ENCODE measurements at regions not wholly inside any gene's neighbourhood (a gene's known extent, or its start where the extent isn't known, plus 50 kb on each side); places are given as distances from the start of the nearest gene placed in this dataset.

DNA sequence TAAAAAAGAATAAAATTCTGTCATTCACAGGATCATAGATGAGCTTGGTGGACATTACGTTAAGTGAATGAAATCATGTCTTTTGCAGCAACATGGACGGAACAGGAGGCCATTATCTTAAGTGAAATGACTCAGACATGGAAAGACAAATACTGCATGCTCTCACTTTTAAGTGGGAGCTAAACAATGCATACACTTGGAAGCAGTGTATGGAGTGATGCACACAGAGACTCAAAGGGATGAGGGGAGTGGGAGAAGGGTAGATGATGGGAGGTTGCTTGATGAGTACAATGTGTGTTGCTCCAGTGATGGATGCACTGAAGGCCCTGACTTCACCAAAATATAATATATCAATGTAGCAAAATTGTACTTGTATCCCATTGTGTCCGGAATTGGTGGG is 293.4 kb downstream of the CD109 start (continued):
- TF ChIP-seq, protein P1, sequence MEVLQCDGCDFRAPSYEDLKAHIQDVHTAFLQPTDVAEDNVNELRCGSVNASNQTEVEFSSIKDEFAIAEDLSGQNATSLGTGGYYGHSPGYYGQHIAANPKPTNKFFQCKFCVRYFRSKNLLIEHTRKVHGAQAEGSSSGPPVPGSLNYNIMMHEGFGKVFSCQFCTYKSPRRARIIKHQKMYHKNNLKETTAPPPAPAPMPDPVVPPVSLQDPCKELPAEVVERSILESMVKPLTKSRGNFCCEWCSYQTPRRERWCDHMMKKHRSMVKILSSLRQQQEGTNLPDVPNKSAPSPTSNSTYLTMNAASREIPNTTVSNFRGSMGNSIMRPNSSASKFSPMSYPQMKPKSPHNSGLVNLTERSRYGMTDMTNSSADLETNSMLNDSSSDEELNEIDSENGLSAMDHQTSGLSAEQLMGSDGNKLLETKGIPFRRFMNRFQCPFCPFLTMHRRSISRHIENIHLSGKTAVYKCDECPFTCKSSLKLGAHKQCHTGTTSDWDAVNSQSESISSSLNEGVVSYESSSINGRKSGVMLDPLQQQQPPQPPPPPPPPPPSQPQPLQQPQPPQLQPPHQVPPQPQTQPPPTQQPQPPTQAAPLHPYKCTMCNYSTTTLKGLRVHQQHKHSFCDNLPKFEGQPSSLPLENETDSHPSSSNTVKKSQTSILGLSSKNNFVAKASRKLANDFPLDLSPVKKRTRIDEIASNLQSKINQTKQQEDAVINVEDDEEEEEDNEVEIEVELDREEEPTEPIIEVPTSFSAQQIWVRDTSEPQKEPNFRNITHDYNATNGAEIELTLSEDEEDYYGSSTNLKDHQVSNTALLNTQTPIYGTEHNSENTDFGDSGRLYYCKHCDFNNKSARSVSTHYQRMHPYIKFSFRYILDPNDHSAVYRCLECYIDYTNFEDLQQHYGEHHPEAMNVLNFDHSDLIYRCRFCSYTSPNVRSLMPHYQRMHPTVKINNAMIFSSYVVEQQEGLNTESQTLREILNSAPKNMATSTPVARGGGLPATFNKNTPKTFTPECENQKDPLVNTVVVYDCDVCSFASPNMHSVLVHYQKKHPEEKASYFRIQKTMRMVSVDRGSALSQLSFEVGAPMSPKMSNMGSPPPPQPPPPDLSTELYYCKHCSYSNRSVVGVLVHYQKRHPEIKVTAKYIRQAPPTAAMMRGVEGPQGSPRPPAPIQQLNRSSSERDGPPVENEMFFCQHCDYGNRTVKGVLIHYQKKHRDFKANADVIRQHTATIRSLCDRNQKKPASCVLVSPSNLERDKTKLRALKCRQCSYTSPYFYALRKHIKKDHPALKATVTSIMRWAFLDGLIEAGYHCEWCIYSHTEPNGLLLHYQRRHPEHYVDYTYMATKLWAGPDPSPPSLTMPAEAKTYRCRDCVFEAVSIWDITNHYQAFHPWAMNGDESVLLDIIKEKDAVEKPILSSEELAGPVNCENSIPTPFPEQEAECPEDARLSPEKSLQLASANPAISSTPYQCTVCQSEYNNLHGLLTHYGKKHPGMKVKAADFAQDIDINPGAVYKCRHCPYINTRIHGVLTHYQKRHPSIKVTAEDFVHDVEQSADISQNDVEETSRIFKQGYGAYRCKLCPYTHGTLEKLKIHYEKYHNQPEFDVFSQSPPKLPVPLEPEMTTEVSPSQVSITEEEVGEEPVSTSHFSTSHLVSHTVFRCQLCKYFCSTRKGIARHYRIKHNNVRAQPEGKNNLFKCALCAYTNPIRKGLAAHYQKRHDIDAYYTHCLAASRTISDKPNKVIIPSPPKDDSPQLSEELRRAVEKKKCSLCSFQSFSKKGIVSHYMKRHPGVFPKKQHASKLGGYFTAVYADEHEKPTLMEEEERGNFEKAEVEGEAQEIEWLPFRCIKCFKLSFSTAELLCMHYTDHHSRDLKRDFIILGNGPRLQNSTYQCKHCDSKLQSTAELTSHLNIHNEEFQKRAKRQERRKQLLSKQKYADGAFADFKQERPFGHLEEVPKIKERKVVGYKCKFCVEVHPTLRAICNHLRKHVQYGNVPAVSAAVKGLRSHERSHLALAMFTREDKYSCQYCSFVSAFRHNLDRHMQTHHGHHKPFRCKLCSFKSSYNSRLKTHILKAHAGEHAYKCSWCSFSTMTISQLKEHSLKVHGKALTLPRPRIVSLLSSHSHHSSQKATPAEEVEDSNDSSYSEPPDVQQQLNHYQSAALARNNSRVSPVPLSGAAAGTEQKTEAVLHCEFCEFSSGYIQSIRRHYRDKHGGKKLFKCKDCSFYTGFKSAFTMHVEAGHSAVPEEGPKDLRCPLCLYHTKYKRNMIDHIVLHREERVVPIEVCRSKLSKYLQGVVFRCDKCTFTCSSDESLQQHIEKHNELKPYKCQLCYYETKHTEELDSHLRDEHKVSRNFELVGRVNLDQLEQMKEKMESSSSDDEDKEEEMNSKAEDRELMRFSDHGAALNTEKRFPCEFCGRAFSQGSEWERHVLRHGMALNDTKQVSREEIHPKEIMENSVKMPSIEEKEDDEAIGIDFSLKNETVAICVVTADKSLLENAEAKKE (CRISPR knock-in tag; IDR thresholded peaks at IDR 0.05): no peak
- no peak for TF ChIP-seq POLR2AphosphoS5 (IDR thresholded peaks at IDR 0.05; ENCODE audit: low read depth)

DNA sequence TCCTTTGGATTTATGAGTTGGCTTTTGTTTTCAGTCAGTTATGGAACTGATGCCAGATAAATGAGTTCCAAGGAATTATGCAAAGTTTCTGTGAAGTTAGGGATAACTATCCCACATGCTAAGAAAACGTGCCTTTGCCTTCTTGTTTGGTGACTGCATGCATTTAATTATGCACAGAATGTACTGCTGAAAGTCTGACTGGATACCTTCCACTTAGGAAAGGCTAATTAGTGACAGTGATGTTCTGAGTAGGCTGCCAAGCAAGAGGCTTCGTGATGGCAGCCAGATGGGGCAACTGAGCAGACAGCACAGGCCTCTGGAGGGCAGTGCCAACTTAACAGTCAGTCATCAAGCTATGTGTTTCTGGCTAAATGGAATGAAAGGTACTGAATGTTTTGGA is 289.9 kb downstream of the CD109 start:
- Histone ChIP-seq H3K79me2 (replicated peaks; ENCODE audit: insufficient read depth) (no peaks in the 10 kb centered on the region), H3K9me2 (ENCODE audit: insufficient read depth) (0 out of 2 replicates have a peak, but pooled peaks cover 4% of the 10 kb centered on the region), H3K4me1 (ENCODE audit: insufficient read depth) (no peaks in the 10 kb centered on the region), H4K20me1 (replicated peaks; ENCODE audit: insufficient read depth) (no peaks in the 10 kb centered on the region), H3K4me3 (no peak overlapping the region), H3K27ac (ENCODE audit: low read depth) (no peak overlapping the region), H3F3A (replicated peaks; ENCODE audit: low read depth) (no peaks in the 10 kb centered on the region), H2AFZ (no peak overlapping the region), H3K27me3 (ENCODE audit: insufficient read depth) (no peaks in the 10 kb centered on the region), H3K4me2 (no peak overlapping the region), H3K36me3 (ENCODE audit: insufficient read depth) (no peaks in the 10 kb centered on the region)
- no peak overlapping the region for H3K27ac Mint-ChIP-seq
- no peak overlapping the region for H3K4me3 Mint-ChIP-seq
- TF ChIP-seq, protein P2, sequence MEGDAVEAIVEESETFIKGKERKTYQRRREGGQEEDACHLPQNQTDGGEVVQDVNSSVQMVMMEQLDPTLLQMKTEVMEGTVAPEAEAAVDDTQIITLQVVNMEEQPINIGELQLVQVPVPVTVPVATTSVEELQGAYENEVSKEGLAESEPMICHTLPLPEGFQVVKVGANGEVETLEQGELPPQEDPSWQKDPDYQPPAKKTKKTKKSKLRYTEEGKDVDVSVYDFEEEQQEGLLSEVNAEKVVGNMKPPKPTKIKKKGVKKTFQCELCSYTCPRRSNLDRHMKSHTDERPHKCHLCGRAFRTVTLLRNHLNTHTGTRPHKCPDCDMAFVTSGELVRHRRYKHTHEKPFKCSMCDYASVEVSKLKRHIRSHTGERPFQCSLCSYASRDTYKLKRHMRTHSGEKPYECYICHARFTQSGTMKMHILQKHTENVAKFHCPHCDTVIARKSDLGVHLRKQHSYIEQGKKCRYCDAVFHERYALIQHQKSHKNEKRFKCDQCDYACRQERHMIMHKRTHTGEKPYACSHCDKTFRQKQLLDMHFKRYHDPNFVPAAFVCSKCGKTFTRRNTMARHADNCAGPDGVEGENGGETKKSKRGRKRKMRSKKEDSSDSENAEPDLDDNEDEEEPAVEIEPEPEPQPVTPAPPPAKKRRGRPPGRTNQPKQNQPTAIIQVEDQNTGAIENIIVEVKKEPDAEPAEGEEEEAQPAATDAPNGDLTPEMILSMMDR (conservative IDR thresholded peaks at IDR 0.05; ENCODE audit: low read depth in 2 of 2): peak; percentile 50 to 68
- no peak for TF ChIP-seq EZH2phosphoT487 (IDR thresholded peaks at IDR 0.05; ENCODE audit: unreplicated experiment)
- no peaks in the 10 kb centered on the region for H3K4me1 Mint-ChIP-seq
- H3K27me3 Mint-ChIP-seq (ENCODE audit: insufficient read depth, low read depth, poor library complexity): no peaks in the 10 kb centered on the region
- DNase-seq (ENCODE audit: low spot score): peak; percentile 43
- no peaks in the 10 kb centered on the region for H3K36me3 Mint-ChIP-seq (ENCODE audit: low read depth)
- peak; percentile 50; the same call in 2 of the 3 replicates for ATAC-seq
- H3K9me3 Mint-ChIP-seq: peaks cover 7% of the 10 kb centered on the region; the same call in 2 of the 3 replicates

Measured in GM23338 (cell line).